Spleen (tissue), 7 donors: ENCODE measurements at regions not wholly inside any gene's neighbourhood (a gene's known extent, or its start where the extent isn't known, plus 50 kb on each side); places are given as distances from the start of the nearest gene placed in this dataset.

Experiments
- CTCF ChIP-seq, 11 experiments: fragments of 200-600 bp in 7 of 11; fragments of 450-650 bp in 4 of 11; sonication (generic) in 4 of 11; IDR thresholded peaks in 8 of 11; conservative IDR thresholded peaks in 3 of 11; 1 replicate in 7 of 11; 2 replicates in 4 of 11; pipeline versions ENCODE4 v1.4.0 to v1.8.0; 2016 to 2021; ENCODE audit warnings: antibody characterized with exemption in 11 of 11, inconsistent platforms in 4 of 11, mild to moderate bottlenecking in 1 of 11
- POLR2A ChIP-seq, 3 donors: fragments of 450-650 bp; IDR thresholded peaks; one replicate each; pipeline ENCODE4 v1.5.1; 2017; ENCODE audit warnings: antibody characterized with exemption in 3 of 3, mild to moderate bottlenecking in 1 of 3
- donor health status: DM: no; HTN: no; CAD: no; lungs with moderate emphysema.
- donor health status: DM: no; HTN: no; CAD: no.
- donor health status: DM: no; HTN: no; CAD: no.

DNA sequence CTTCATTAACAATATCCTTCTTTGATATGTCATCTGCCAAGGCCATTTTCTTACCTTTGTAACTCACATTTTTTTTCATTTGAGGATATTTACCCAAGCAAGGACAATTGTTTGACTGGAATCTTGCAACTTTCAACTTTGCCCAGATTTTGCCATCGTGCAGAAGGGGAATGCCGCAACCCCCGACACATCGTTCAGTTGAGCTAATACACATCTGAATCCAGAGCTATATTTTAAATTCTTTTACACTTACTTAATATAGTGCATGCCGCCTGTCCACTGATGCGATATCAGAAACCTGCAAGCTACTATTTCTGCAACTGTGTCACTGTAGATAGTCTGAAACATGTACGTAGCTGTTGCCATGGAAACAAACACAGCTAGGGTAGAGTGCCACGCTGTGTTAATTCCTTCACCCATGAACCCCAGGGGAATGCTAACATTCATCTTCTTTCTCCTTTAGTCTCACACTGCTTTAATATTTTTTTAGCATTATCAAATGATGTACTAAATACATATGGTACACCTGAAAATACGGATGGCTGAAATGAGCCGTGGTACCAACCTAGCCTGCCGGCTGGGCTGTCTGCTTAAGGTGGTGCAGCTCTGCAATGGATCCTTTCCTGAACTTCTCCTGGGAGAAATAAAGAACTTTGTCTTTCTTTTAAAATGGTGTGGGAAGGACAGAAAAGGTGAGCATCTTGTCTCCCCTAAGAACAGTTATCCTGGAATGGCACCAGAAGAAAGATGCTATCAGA lies 77.0 kb upstream of the FOXN3 start:
- no peak for TF ChIP-seq CTCF (IDR thresholded peaks at IDR 0.05 in 8 of 11, conservative IDR thresholded peaks at IDR 0.05 in 3 of 11)
- TF ChIP-seq POLR2A (IDR thresholded peaks at IDR 0.05), result no peak
